GM18868 (cell line): ENCODE measurements at regions not wholly inside any gene's neighbourhood (a gene's known extent, or its start where the extent isn't known, plus 50 kb on each side); places are given as distances from the start of the nearest gene placed in this dataset.

Experiments
- ATAC-seq: cut with Tn5 transposase; IDR thresholded peaks from one replicate; pipeline ENCODE4 v1.9.1; 2021; ENCODE audit warnings: mild to moderate bottlenecking, moderate library complexity; ENCODE audit not compliant: unreplicated experiment

- no peak for ATAC-seq
These were observed 229.5 kb upstream of the TYRP1 start for GRCh38 chr9:12463641-12464040.

- no peak for ATAC-seq
These were observed 228.8 kb upstream of the TYRP1 start for GRCh38 chr9:12464400-12464799.

GRCh38 chr9:12464910-12465512, 228.2 kb upstream of the TYRP1 start:
- peak; percentile 50 for ATAC-seq

GRCh38 chr9:12469084-12469483, 224.1 kb upstream of the TYRP1 start:
- no peak for ATAC-seq

- ATAC-seq: no peak
These were observed 198.8 kb upstream of the TYRP1 start for GRCh38 chr9:12494411-12494810.

- no peak for ATAC-seq
These were observed 195.4 kb upstream of the TYRP1 start for GRCh38 chr9:12497790-12498189.

GRCh38 chr9:12502520-12502919, 190.7 kb upstream of the TYRP1 start:
- no peak for ATAC-seq

GRCh38 chr9:12503606-12504122, 189.5 kb upstream of the TYRP1 start:
- no peak for ATAC-seq

- no peak for ATAC-seq
These were observed 182.6 kb upstream of the TYRP1 start for GRCh38 chr9:12510551-12510950.

- no peak for ATAC-seq
These were observed 181.5 kb upstream of the TYRP1 start for GRCh38 chr9:12511726-12512125.

GRCh38 chr9:12516031-12516430, 177.2 kb upstream of the TYRP1 start:
- ATAC-seq: no peak

GRCh38 chr9:12516573-12516972, 176.6 kb upstream of the TYRP1 start:
- ATAC-seq: peak; percentile 40

GRCh38 chr9:12538842-12539579, 154.2 kb upstream of the TYRP1 start:
- no peak for ATAC-seq

- ATAC-seq: no peak
These were observed 153.6 kb upstream of the TYRP1 start for GRCh38 chr9:12539580-12539975.

GRCh38 chr9:12544700-12545099, 148.5 kb upstream of the TYRP1 start:
- ATAC-seq: no peak

GRCh38 chr9:12554636-12555035, 138.5 kb upstream of the TYRP1 start:
- ATAC-seq: no peak

- ATAC-seq: no peak
These were observed 126.6 kb upstream of the TYRP1 start for GRCh38 chr9:12566404-12567090.

- no peak for ATAC-seq
These were observed 108.3 kb upstream of the TYRP1 start for GRCh38 chr9:12584656-12585522.

GRCh38 chr9:12595400-12595799, 97.8 kb upstream of the TYRP1 start:
- ATAC-seq: no peak

- no peak for ATAC-seq
These were observed 88.9 kb upstream of the TYRP1 start for GRCh38 chr9:12604164-12604821.
